ENCODE measurements at regions not wholly inside any gene's neighbourhood (a gene's known extent, or its start where the extent isn't known, plus 50 kb on each side); places are given as distances from the start of the nearest gene placed in this dataset.

GRCh38 chr18:31248783-31249521, 69.0 kb upstream of the DSG1 start:
- ATAC-seq, result no peak
- no peak for DNase-seq
- no peaks in the 10 kb centered on the region for H3K36me3 ChIP-seq (replicated peaks in 1 of 2; ENCODE audit: insufficient read depth in 1 of 2, low read depth in 2 of 2)
- H3K27ac ChIP-seq, result no peak overlapping the region
- WGBS, 2 donors, result 94% methylated on average over 6 of the region's 6 CpGs
- H3K9me3 ChIP-seq, result no peaks in the 10 kb centered on the region
- H3K27me3 ChIP-seq, result no peaks in the 10 kb centered on the region
- peaks cover 29% of the 10 kb centered on the region for H3K4me1 ChIP-seq
- no peak overlapping the region for H3K4me3 ChIP-seq
- TF ChIP-seq CTCF (IDR thresholded peaks at IDR 0.05) (no peak), POLR2A (IDR thresholded peaks at IDR 0.05) (no peak)
- intact Hi-C loops (cut with DNase I), result no loop called here

DNA sequence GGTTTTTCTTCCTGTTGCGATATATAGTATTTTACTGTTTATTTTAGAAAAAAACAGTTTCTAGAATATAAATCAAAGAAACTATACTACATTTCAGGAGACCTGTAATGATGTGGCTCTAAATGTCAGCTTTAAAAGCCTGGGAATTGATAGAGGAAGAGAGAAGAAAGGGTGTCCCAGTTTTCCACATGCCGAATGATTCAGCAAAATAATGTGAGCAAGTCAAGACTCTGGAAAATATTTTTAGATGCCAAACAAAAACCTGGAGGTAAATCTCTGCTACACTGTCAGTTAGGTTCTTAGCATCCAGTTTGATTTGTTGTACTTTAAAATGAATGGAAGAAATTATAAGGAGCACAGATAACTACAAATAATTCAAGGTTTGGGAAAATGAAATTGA, 67.1 kb upstream of the DSG1 start:
- Histone ChIP-seq H3K27me3 (no peaks in the 10 kb centered on the region), H3K9me3 (no peaks in the 10 kb centered on the region), H3K36me3 (replicated peaks in 1 of 2; ENCODE audit: insufficient read depth in 1 of 2, low read depth in 2 of 2) (no peaks in the 10 kb centered on the region), H3K4me3 (no peak overlapping the region), H3K27ac (no peak overlapping the region), H3K4me1 (peaks cover 15% of the 10 kb centered on the region)
- no peak for ATAC-seq
- 55 to 63% methylated on average over 2 of the region's 2 CpGs for WGBS, 2 donors
- TF ChIP-seq CTCF (IDR thresholded peaks at IDR 0.05), result no peak
- TF ChIP-seq POLR2A (IDR thresholded peaks at IDR 0.05), result no peak
- DNase-seq, result no peak
- intact Hi-C loops (cut with DNase I), result no loop called here

GRCh38 chr18:31252522-31252921, 65.4 kb upstream of the DSG1 start:
- Histone ChIP-seq H3K27me3 (no peaks in the 10 kb centered on the region), H3K27ac (no peak overlapping the region), H3K4me3 (no peak overlapping the region), H3K36me3 (replicated peaks in 1 of 2; ENCODE audit: insufficient read depth in 1 of 2, low read depth in 2 of 2) (no peaks in the 10 kb centered on the region), H3K4me1 (peaks cover 6% of the 10 kb centered on the region), H3K9me3 (no peaks in the 10 kb centered on the region)
- intact Hi-C loops (cut with DNase I), result no loop called here
- ATAC-seq (no peak), DNase-seq (no peak)
- 81 to 82% methylated on average over 1 of the region's 1 CpG for WGBS, 2 donors
- no peak for TF ChIP-seq CTCF (IDR thresholded peaks at IDR 0.05)
- TF ChIP-seq POLR2A (IDR thresholded peaks at IDR 0.05), result no peak

GRCh38 chr18:31255953-31256352, 62.0 kb upstream of the DSG1 start:
- Histone ChIP-seq H3K36me3 (replicated peaks in 1 of 2; ENCODE audit: insufficient read depth in 1 of 2, low read depth in 2 of 2) (no peaks in the 10 kb centered on the region), H3K4me1 (no peaks in the 10 kb centered on the region), H3K27ac (no peak overlapping the region), H3K9me3 (no peaks in the 10 kb centered on the region), H3K4me3 (no peak overlapping the region), H3K27me3 (no peaks in the 10 kb centered on the region)
- TF ChIP-seq CTCF (IDR thresholded peaks at IDR 0.05), result no peak
- TF ChIP-seq POLR2A (IDR thresholded peaks at IDR 0.05), result no peak
- intact Hi-C loops (cut with DNase I), result no loop called here
- no peak for DNase-seq
- 68 to 92% methylated on average over 1 of the region's 1 CpG for WGBS, 2 donors
- no peak for ATAC-seq

GRCh38 chr18:31258789-31259188, 59.2 kb upstream of the DSG1 start:
- peaks cover 22% of the 10 kb centered on the region for H3K4me1 ChIP-seq
- H3K27ac ChIP-seq, result no peak overlapping the region
- WGBS, 2 donors, result 78 to 80% methylated on average over 3 of the region's 3 CpGs
- intact Hi-C loops (cut with DNase I), result no loop called here
- ATAC-seq (no peak), DNase-seq (no peak)
- no peaks in the 10 kb centered on the region for H3K9me3 ChIP-seq
- no peaks in the 10 kb centered on the region for H3K27me3 ChIP-seq
- H3K4me3 ChIP-seq, result no peak overlapping the region
- H3K36me3 ChIP-seq (replicated peaks in 1 of 2; ENCODE audit: insufficient read depth in 1 of 2, low read depth in 2 of 2), result no peaks in the 10 kb centered on the region
- TF ChIP-seq CTCF (IDR thresholded peaks at IDR 0.05), result no peak
